K562 (cell line): ENCODE measurements at regions not wholly inside any gene's neighbourhood (a gene's known extent, or its start where the extent isn't known, plus 50 kb on each side); places are given as distances from the start of the nearest gene placed in this dataset.

Experiments
- ATAC-seq: fragments of 200-7000 bp; cut with Tn5 transposase; 3 replicates; pipeline ENCODE4 v1.9.1; 2020; ENCODE audit warnings: moderate library complexity
- BruUV-seq: library from RNA; stranded (reverse); fragments of 400-500 nt; replicated peaks from 2 replicates; lab custom pipeline; 2021; lab: Mats Ljungman, UMichigan
- CTCF ChIA-PET: fragments of 300-600 bp; formaldehyde crosslinking; extraction: SDS; loops from one replicate; lab custom pipeline; 2021; ENCODE audit warnings: low intra/inter-chr PET ratio; lab: Yijun Ruan, JAX
- POLR2A ChIA-PET: fragments of 300-600, 350-650 bp; sonication (Branson Sonifier 250); formaldehyde crosslinking; extraction: SDS; loops from one replicate; lab custom pipeline; 2021; ENCODE audit warnings: antibody characterized with exemption, inconsistent platforms; lab: Yijun Ruan, JAX
- DNase-seq, 4 experiments: peaks; one replicate each; pipeline versions ENCODE4 v3.0.0 to v3.0.0-alpha.2; 2011 to 2018; ENCODE audit warnings: low spot score in 3 of 4, mixed read lengths in 3 of 4; ENCODE audit errors: extremely low read depth in 1 of 4
- FAIRE-seq: peaks from 2 replicates; lab custom pipeline; 2011; peaks lifted over from hg19 to GRCh38; lab: Jason Lieb, UNC
- H2AFZ ChIP-seq: 2 replicates; pipeline ENCODE4 v1.6.0; 2011; ENCODE audit warnings: low read depth, low read length, control low read depth, inconsistent platforms
- H3K27ac ChIP-seq: fragments of 200-600 bp; 3 replicates; pipeline ENCODE4 v1.8.0; 2011; ENCODE audit warnings: low read depth, mild to moderate bottlenecking, control low read depth, inconsistent platforms, low read length, moderate library complexity, mixed read lengths; ENCODE audit errors: extremely low read depth
- H3K27me3 ChIP-seq, 2 experiments: fragments of 300-600 bp in 1 of 2; 2 replicates in 1 of 2; 3 replicates in 1 of 2; pipeline versions ENCODE4 v1.6.0 to v1.8.0; 2011; ENCODE audit warnings: inconsistent platforms in 2 of 2, low read length in 2 of 2, mild to moderate bottlenecking in 1 of 2, mixed read lengths in 1 of 2, moderate library complexity in 1 of 2; ENCODE audit not compliant: control insufficient read depth in 2 of 2, insufficient read depth in 2 of 2
- H3K36me3 ChIP-seq: fragments of 300-600 bp; 3 replicates; pipeline ENCODE4 v1.8.0; 2011; ENCODE audit warnings: mild to moderate bottlenecking, low read length, inconsistent platforms; ENCODE audit not compliant: control insufficient read depth, insufficient read depth
- H3K4me1 ChIP-seq, 2 experiments: fragments of 200-600 bp in 1 of 2; replicated peaks in 1 of 2; 2 replicates in 1 of 2; 3 replicates in 1 of 2; pipeline versions ENCODE4 v1.5.1 to v1.8.0; 2011; ENCODE audit warnings: inconsistent platforms in 2 of 2, low read length in 2 of 2, mild to moderate bottlenecking in 1 of 2, mixed read lengths in 1 of 2, moderate library complexity in 1 of 2; ENCODE audit not compliant: control insufficient read depth in 2 of 2, insufficient read depth in 2 of 2
- H3K4me2 ChIP-seq: 2 replicates; pipeline ENCODE4 v1.6.1; 2011; ENCODE audit warnings: low read length, control low read depth, inconsistent platforms, mixed read lengths; ENCODE audit not compliant: insufficient read depth
- H3K4me3 ChIP-seq: fragments of 200-600 bp; sonication (generic), shearing (Covaris generic); 2 replicates; pipeline ENCODE4 v1.5.1; 2016; ENCODE audit warnings: control low read depth, inconsistent platforms
- H3K79me2 ChIP-seq: fragments of 200-600 bp; 3 replicates; pipeline ENCODE4 v1.8.0; 2011; ENCODE audit warnings: low read length, inconsistent platforms; ENCODE audit not compliant: control insufficient read depth, insufficient read depth
- H3K9ac ChIP-seq, 2 experiments: 2 replicates each; pipeline versions ENCODE4 v1.6.0 to v1.6.1; 2011; ENCODE audit warnings: low read depth in 2 of 2, low read length in 2 of 2, control low read depth in 1 of 2, inconsistent platforms in 1 of 2, mild to moderate bottlenecking in 1 of 2, mixed read lengths in 1 of 2; ENCODE audit not compliant: insufficient read depth in 1 of 2
- H3K9me1 ChIP-seq: one replicate; pipeline ENCODE4 v1.6.0; 2011; ENCODE audit warnings: inconsistent platforms, mild to moderate bottlenecking, low read length, moderate library complexity; ENCODE audit not compliant: control insufficient read depth, insufficient read depth
- H3K9me3 ChIP-seq: replicated peaks from 2 replicates; pipeline ENCODE4 v1.5.1; 2011; ENCODE audit warnings: low read depth, low read length, inconsistent platforms; ENCODE audit not compliant: control insufficient read depth, insufficient read depth
- H4K20me1 ChIP-seq: replicated peaks from 2 replicates; pipeline ENCODE4 v1.6.1; 2011; ENCODE audit warnings: low read length, inconsistent platforms, mixed read lengths; ENCODE audit not compliant: control insufficient read depth, insufficient read depth
- BDP1 ChIP-seq: IDR thresholded peaks from 3 replicates; pipeline ENCODE4 v1.6.1; 2011; ENCODE audit not compliant: insufficient read length, insufficient read depth
- CCAR2 ChIP-seq: fragments of 200-400 bp; formaldehyde crosslinking; IDR thresholded peaks from 2 replicates; pipeline ENCODE4 v1.6.1; 2017; ENCODE audit warnings: mild to moderate bottlenecking, low read depth, low read length
- FOXO4 ChIP-seq: fragments of 450-650 bp; formaldehyde crosslinking; IDR thresholded peaks from 2 replicates; pipeline ENCODE4 v1.4.0; 2020; ENCODE audit warnings: mild to moderate bottlenecking, moderate library complexity
- GATA2 ChIP-seq: sonication (generic); formaldehyde crosslinking; IDR thresholded peaks from 2 replicates; pipeline ENCODE4 v1.4.0; 2020; ENCODE audit warnings: mild to moderate bottlenecking, missing genetic modification reagents
- HDAC2 ChIP-seq: fragments of 450-650 bp; IDR thresholded peaks from 2 replicates; pipeline ENCODE4 v1.6.1; 2016; ENCODE audit warnings: mild to moderate bottlenecking
- HMG20A ChIP-seq: fragments of 450-650 bp; formaldehyde crosslinking; conservative IDR thresholded peaks from 2 replicates; pipeline ENCODE4 v1.4.0; 2020; ENCODE audit warnings: mild to moderate bottlenecking, mixed read lengths
- JUND ChIP-seq, 2 experiments: IDR thresholded peaks; 2 replicates in 1 of 2; 3 replicates in 1 of 2; pipeline ENCODE4 v1.6.1; 2011; ENCODE audit warnings: borderline replicate concordance in 2 of 2, low read depth in 2 of 2, low read length in 2 of 2, improper control_type of control experiment in 1 of 2, missing biosample characterization in 1 of 2, missing genetic modification characterization in 1 of 2, missing genetic modification reagents in 1 of 2
- KDM1A ChIP-seq, 2 experiments: fragments of 450-650 bp; IDR thresholded peaks; 2 replicates each; pipeline ENCODE4 v1.6.1; 2016; ENCODE audit warnings: mild to moderate bottlenecking in 2 of 2
- MYBL2 ChIP-seq, 2 experiments: fragments of 450-650 bp in 1 of 2; sonication (generic) in 1 of 2; formaldehyde crosslinking in 1 of 2; IDR thresholded peaks; 2 replicates each; pipeline versions ENCODE4 v1.6.1 to v1.8.1; 2017 to 2022; ENCODE audit warnings: borderline replicate concordance in 1 of 2, inconsistent platforms in 1 of 2, low read depth in 1 of 2, mild to moderate bottlenecking in 1 of 2, missing genetic modification reagents in 1 of 2, moderate library complexity in 1 of 2
- NUFIP1 ChIP-seq: fragments of 450-650 bp; IDR thresholded peaks from 2 replicates; pipeline ENCODE4 v1.6.1; 2018; ENCODE audit not compliant: partially characterized antibody
- POLR3A ChIP-seq: IDR thresholded peaks from 2 replicates; pipeline ENCODE4 v1.6.1; 2011; ENCODE audit warnings: borderline replicate concordance, mild to moderate bottlenecking, moderate library complexity; ENCODE audit not compliant: insufficient read length, insufficient read depth; ENCODE audit errors: extremely low read depth
- RAD21 ChIP-seq, 2 experiments: fragments of 250-450 bp in 1 of 2; fragments of 450-650 bp in 1 of 2; sonication (Bioruptor Pico) in 1 of 2; formaldehyde crosslinking in 1 of 2; IDR thresholded peaks in 1 of 2; conservative IDR thresholded peaks in 1 of 2; 2 replicates each; pipeline versions ENCODE4 v1.4.0 to v1.8.0; 2020 to 2022; ENCODE audit warnings: mild to moderate bottlenecking in 2 of 2, moderate library complexity in 1 of 2
- RBM25 ChIP-seq: fragments of 200-400 bp; formaldehyde crosslinking; IDR thresholded peaks from 2 replicates; pipeline ENCODE4 v1.6.1; 2018; ENCODE audit warnings: low read length, low read depth, moderate library complexity; ENCODE audit not compliant: severe bottlenecking
- TAF7 ChIP-seq: fragments of 450-650 bp; IDR thresholded peaks from 2 replicates; pipeline ENCODE4 v1.6.1; 2016; ENCODE audit warnings: missing genetic modification characterization, missing compliant biosample characterization
- TCFL5 ChIP-seq: fragments of 250-450 bp; sonication (Bioruptor Pico); conservative IDR thresholded peaks from 2 replicates; pipeline ENCODE4 v1.6.1; 2021; ENCODE audit warnings: mild to moderate bottlenecking, moderate library complexity, matching md5 sums
- VEZF1 ChIP-seq: fragments of 200-800 bp; sonication (Bioruptor generic); IDR thresholded peaks from 2 replicates; pipeline ENCODE4 v1.6.1; 2017; ENCODE audit warnings: missing genetic modification characterization, missing compliant biosample characterization
- ZFP36 ChIP-seq: fragments of 150-350 bp; IDR thresholded peaks from 2 replicates; pipeline ENCODE4 v1.6.1; 2018; ENCODE audit warnings: low read length, low read depth; ENCODE audit not compliant: partially characterized antibody
- WGBS: fragments of 100-300 bp; shearing (Covaris generic); methylation state at CpG from one replicate; pipeline ENCODE4 v1.1.6; 2016; ENCODE audit warnings: low coverage, mixed read lengths; ENCODE audit not compliant: insufficient coverage; ENCODE audit errors: missing lambda C conversion rate; 5-methylcytosine and 5-hydroxymethylcytosine counted together
- in situ Hi-C: fragments of 300-500 bp; cut with MboI; formaldehyde crosslinking; loops from 4 replicates; pipeline ENCODE4 v1.15.0; 2018; ENCODE audit warnings: inconsistent platforms, mixed read lengths
- intact Hi-C: fragments of 100-400 bp; cut with micrococcal nuclease; formaldehyde crosslinking; loops from 2 replicates; pipeline ENCODE4 v1.14.2; 2022

GRCh38 chr5:154653418-154653763 lies 101.8 kb upstream of the LARP1 start (continued):
- TF ChIP-seq MYBL2 (IDR thresholded peaks at IDR 0.05; ENCODE audit: low read depth) (no peak), MYBL2 (CRISPR knock-in tag; IDR thresholded peaks at IDR 0.05; ENCODE audit: borderline replicate concordance) (no peak), TCFL5 (CRISPR knock-in tag) (no peak), HMG20A (CRISPR knock-in tag) (no peak), TAF7 (tag) (no peak)

GRCh38 chr5:154652746-154653417 lies 102.3 kb upstream of the LARP1 start:
- H3K4me3 ChIP-seq, result no peak overlapping the region
- peaks cover 40 to 49% of the 10 kb centered on the region in 2 experiments for H3K4me1 ChIP-seq
- H4K20me1 ChIP-seq, result no peaks in the 10 kb centered on the region; the same call in 1 of the 2 replicates
- peak overlapping the region; percentile 38; the same call in 1 of the 2 replicates for H3K4me2 ChIP-seq
- 25% methylated on average over 5 of the region's 5 CpGs for WGBS
- ATAC-seq, result peak; percentile 5
- peak in 2 of 4 experiments; percentile 30 to 44 for DNase-seq
- no peak for FAIRE-seq
- H2AFZ ChIP-seq, result no peak overlapping the region
- H3K27ac ChIP-seq, result no peak overlapping the region
- ChIA-PET POLR2A (interaction anchor here (0.6 to 1.5 kb wide), 5 partner anchors 117 to 207 kb away, joined by 3 to 9 read pairs (median 4); no protein-coding TSS in a partner anchor), CTCF (interaction anchor here (1.3 kb wide), 1 partner anchor 159 kb away, joined by 3 read pairs; no protein-coding TSS in a partner anchor)
- H3K9ac ChIP-seq, result no peak overlapping the region
- H3K27me3 ChIP-seq, result no peaks in the 10 kb centered on the region
- no peaks in the 10 kb centered on the region for H3K9me3 ChIP-seq
- intact Hi-C loops (loop anchor here (5.0 to 10.0 kb wide), 2 partner anchors 132 to 289 kb away; partner anchors contain the start of gene MRPL22), in situ Hi-C loops (loop anchor here (10.0 kb wide), 1 partner anchor 342 kb away; no protein-coding TSS in a partner anchor)
- no TSS peak for BruUV-seq
- H3K9me1 ChIP-seq, result no peaks in the 10 kb centered on the region
- no peaks in the 10 kb centered on the region for H3K79me2 ChIP-seq
- no peaks in the 10 kb centered on the region for H3K36me3 ChIP-seq
- TF ChIP-seq NUFIP1, result no peak
- TF ChIP-seq CCAR2, result no peak
- 0 out of 2 replicates have a peak, but pooled peaks have one; percentile 11 for TF ChIP-seq HDAC2
- no peak for TF ChIP-seq VEZF1 (CRISPR knock-in tag)
- TF ChIP-seq JUND (IDR thresholded peaks at IDR 0.05; ENCODE audit: borderline replicate concordance, low read depth, low read length), result peak; percentile 17; the same call in 1 of the 2 replicates
- TF ChIP-seq JUND (tag; IDR thresholded peaks at IDR 0.05; ENCODE audit: borderline replicate concordance, low read depth, low read length), result no peak
- TF ChIP-seq FOXO4, result no peak
- peak; percentile 43 to 74; a peak in 3 of 4 replicates for TF ChIP-seq KDM1A (IDR thresholded peaks at IDR 0.05)
- TF ChIP-seq RBM25, result peak; percentile 87
- no peak for TF ChIP-seq BDP1
- TF ChIP-seq RAD21 (CRISPR knock-in tag; conservative IDR thresholded peaks at IDR 0.05 in 1 of 2, IDR thresholded peaks at IDR 0.05 in 1 of 2), result 0 out of 4 replicates have a peak, but pooled peaks of 1 of the 2 experiments have one; percentile 20
- no peak for TF ChIP-seq GATA2 (CRISPR knock-in tag)
- TF ChIP-seq POLR3A, result no peak
- TF ChIP-seq ZFP36, result no peak
